Esophagus mucosa (tissue), 1 donor: ENCODE measurements at regions not wholly inside any gene's neighbourhood (a gene's known extent, or its start where the extent isn't known, plus 50 kb on each side); places are given as distances from the start of the nearest gene placed in this dataset.
"Not testable (repeated sequence)": the region's sequence is repeated elsewhere in the genome, so short reads cannot be mapped to it uniquely, and the experiment has no call there.

ENCODE experiments used
- ATAC-seq: fragments of 200-7000 bp; cut with Tn5 transposase; one replicate; pipeline ENCODE4 v1.9.1; 2020
- donor health status: DM: yes; HTN: yes; CAD: no.

- ATAC-seq, result no peak
Measured at GRCh38 chr13:69264362-69265334, 843.0 kb upstream of the ATXN8OS start.

- ATAC-seq, result no peak
Measured at GRCh38 chr13:69243366-69243765, 864.3 kb upstream of the ATXN8OS start.

- no peak for ATAC-seq
Measured at GRCh38 chr13:69234171-69234570, 873.5 kb upstream of the ATXN8OS start.

GRCh38 chr13:69226427-69226826 lies 881.2 kb upstream of the ATXN8OS start:
- no peak for ATAC-seq

- not testable (repeated sequence) for ATAC-seq
Measured at GRCh38 chr13:69221633-69222498, 885.8 kb upstream of the ATXN8OS start.

GRCh38 chr13:69213396-69213795 lies 894.2 kb upstream of the ATXN8OS start:
- ATAC-seq, result no peak

- no peak for ATAC-seq
Measured at GRCh38 chr13:69204620-69205019, 903.0 kb upstream of the ATXN8OS start.

GRCh38 chr13:69202996-69203395 lies 904.6 kb upstream of the ATXN8OS start:
- ATAC-seq, result no peak

GRCh38 chr13:69199664-69200063 lies 908.0 kb upstream of the ATXN8OS start:
- ATAC-seq, result no peak

GRCh38 chr13:69198706-69199105 lies 908.9 kb upstream of the ATXN8OS start:
- ATAC-seq, result no peak

GRCh38 chr13:69194130-69194529 lies 913.5 kb upstream of the ATXN8OS start:
- no peak for ATAC-seq

- ATAC-seq, result no peak
Measured at GRCh38 chr13:69180034-69180433, 927.6 kb upstream of the ATXN8OS start.

GRCh38 chr13:69178000-69178399 lies 929.6 kb upstream of the ATXN8OS start:
- no peak for ATAC-seq

GRCh38 chr13:69168436-69168835 lies 939.2 kb upstream of the ATXN8OS start:
- ATAC-seq, result no peak

- ATAC-seq, result no peak
Measured at GRCh38 chr13:69155136-69155535, 952.5 kb upstream of the ATXN8OS start.

GRCh38 chr13:69142101-69142500 lies 965.5 kb upstream of the ATXN8OS start:
- ATAC-seq, result no peak

- no peak for ATAC-seq
Measured at GRCh38 chr13:69124996-69125395, 982.6 kb upstream of the ATXN8OS start.

GRCh38 chr13:69109891-69110525 lies 997.6 kb upstream of the ATXN8OS start:
- no peak for ATAC-seq

- no peak for ATAC-seq
Measured at GRCh38 chr13:69108486-69108885, 999.1 kb upstream of the ATXN8OS start.

- ATAC-seq, result no peak
Measured at GRCh38 chr13:69107436-69107835, 1000.2 kb upstream of the ATXN8OS start.

GRCh38 chr13:69101841-69102240 lies 1005.8 kb upstream of the ATXN8OS start:
- ATAC-seq, result no peak

GRCh38 chr13:69094485-69094884 lies 1013.1 kb upstream of the ATXN8OS start:
- ATAC-seq, result no peak
